ENCODE measurements at regions not wholly inside any gene's neighbourhood (a gene's known extent, or its start where the extent isn't known, plus 50 kb on each side); places are given as distances from the start of the nearest gene placed in this dataset.
"Not testable (repeated sequence)": the region's sequence is repeated elsewhere in the genome, so short reads cannot be mapped to it uniquely, and the experiment has no call there.

- H3K36me3 ChIP-seq (ENCODE audit: insufficient read depth, low read length) = no peaks in the 10 kb centered on the region
- H3K9ac ChIP-seq (ENCODE audit: low read depth, low read length) = no peak overlapping the region
- no peaks in the 10 kb centered on the region for H3K9me3 ChIP-seq (ENCODE audit: control insufficient read depth, insufficient read depth, low read length)
- no peaks in the 10 kb centered on the region for H3K4me1 ChIP-seq (ENCODE audit: insufficient read depth, low read length)
Measured at GRCh38 chr3:162701211-162701610, 1204.6 kb downstream of the OTOL1 start.

GRCh38 chr3:162702768-162703385 is 1206.3 kb downstream of the OTOL1 start:
- H3K36me3 ChIP-seq (ENCODE audit: insufficient read depth, low read length) = no peaks in the 10 kb centered on the region
- no peak overlapping the region for H3K9ac ChIP-seq (ENCODE audit: low read depth, low read length)
- no peaks in the 10 kb centered on the region; the same call in 1 of the 2 replicates for H3K4me1 ChIP-seq (ENCODE audit: insufficient read depth, low read length)
- H3K9me3 ChIP-seq (ENCODE audit: control insufficient read depth, insufficient read depth, low read length) = peaks cover 4% of the 10 kb centered on the region; the same call in 1 of the 2 replicates

- no peak overlapping the region for H3K9ac ChIP-seq (ENCODE audit: low read depth, low read length)
- H3K9me3 ChIP-seq (ENCODE audit: control insufficient read depth, insufficient read depth, low read length) = peaks cover 4% of the 10 kb centered on the region; the same call in 1 of the 2 replicates
- no peaks in the 10 kb centered on the region; the same call in 1 of the 2 replicates for H3K4me1 ChIP-seq (ENCODE audit: insufficient read depth, low read length)
- no peaks in the 10 kb centered on the region for H3K36me3 ChIP-seq (ENCODE audit: insufficient read depth, low read length)
Measured at GRCh38 chr3:162704238-162704637, 1207.6 kb downstream of the OTOL1 start.

GRCh38 chr3:162704799-162705385 is 1208.3 kb downstream of the OTOL1 start:
- Histone ChIP-seq H3K36me3 (ENCODE audit: insufficient read depth, low read length) (no peaks in the 10 kb centered on the region), H3K9me3 (ENCODE audit: control insufficient read depth, insufficient read depth, low read length) (peaks cover 4% of the 10 kb centered on the region; the same call in 1 of the 2 replicates), H3K9ac (ENCODE audit: low read depth, low read length) (no peak overlapping the region), H3K4me1 (ENCODE audit: insufficient read depth, low read length) (no peaks in the 10 kb centered on the region; the same call in 1 of the 2 replicates)

- not testable (repeated sequence) for H3K36me3 ChIP-seq (ENCODE audit: insufficient read depth, low read length); H3K9me3 ChIP-seq (ENCODE audit: control insufficient read depth, insufficient read depth, low read length); H3K4me1 ChIP-seq (ENCODE audit: insufficient read depth, low read length); H3K9ac ChIP-seq (ENCODE audit: low read depth, low read length)
Measured at GRCh38 chr3:162708394-162708793, 1211.8 kb downstream of the OTOL1 start.

- not testable (repeated sequence) for H3K36me3 ChIP-seq (ENCODE audit: insufficient read depth, low read length); H3K9me3 ChIP-seq (ENCODE audit: control insufficient read depth, insufficient read depth, low read length); H3K4me1 ChIP-seq (ENCODE audit: insufficient read depth, low read length); H3K9ac ChIP-seq (ENCODE audit: low read depth, low read length)
Measured at GRCh38 chr3:162708942-162709706, 1212.5 kb downstream of the OTOL1 start.

- Histone ChIP-seq H3K9me3 (ENCODE audit: control insufficient read depth, insufficient read depth, low read length) (peaks cover 6% of the 10 kb centered on the region; the same call in 1 of the 2 replicates), H3K4me1 (ENCODE audit: insufficient read depth, low read length) (no peaks in the 10 kb centered on the region; the same call in 1 of the 2 replicates), H3K9ac (ENCODE audit: low read depth, low read length) (no peak overlapping the region), H3K36me3 (ENCODE audit: insufficient read depth, low read length) (no peaks in the 10 kb centered on the region; the same call in 1 of the 2 replicates)
Measured at GRCh38 chr3:162710332-162711112, 1213.9 kb downstream of the OTOL1 start.

GRCh38 chr3:162717074-162717473 is 1220.5 kb downstream of the OTOL1 start:
- H3K36me3 ChIP-seq (ENCODE audit: insufficient read depth, low read length); H3K9ac ChIP-seq (ENCODE audit: low read depth, low read length); H3K9me3 ChIP-seq (ENCODE audit: control insufficient read depth, insufficient read depth, low read length): not testable (repeated sequence)

GRCh38 chr3:162718697-162719096 is 1222.1 kb downstream of the OTOL1 start:
- Histone ChIP-seq H3K4me1 (ENCODE audit: insufficient read depth, low read length) (peaks cover 29% of the 10 kb centered on the region), H3K9me3 (ENCODE audit: control insufficient read depth, insufficient read depth, low read length) (no peaks in the 10 kb centered on the region), H3K9ac (ENCODE audit: low read depth, low read length) (peak overlapping the region; percentile 35; the same call in 1 of the 2 replicates), H3K36me3 (ENCODE audit: insufficient read depth, low read length) (no peaks in the 10 kb centered on the region)

More at GRCh38 chr3:162717074-162717473, 1220.5 kb downstream of the OTOL1 start:
- peaks cover 29% of the 10 kb centered on the region for H3K4me1 ChIP-seq (ENCODE audit: insufficient read depth, low read length)

- Histone ChIP-seq H3K36me3 (ENCODE audit: insufficient read depth, low read length) (no peaks in the 10 kb centered on the region), H3K9me3 (ENCODE audit: control insufficient read depth, insufficient read depth, low read length) (no peaks in the 10 kb centered on the region), H3K9ac (ENCODE audit: low read depth, low read length) (no peak overlapping the region), H3K4me1 (ENCODE audit: insufficient read depth, low read length) (peaks cover 29% of the 10 kb centered on the region)
Measured at GRCh38 chr3:162719684-162720341, 1223.2 kb downstream of the OTOL1 start.

- H3K4me1 ChIP-seq (ENCODE audit: insufficient read depth, low read length) = peaks cover 29% of the 10 kb centered on the region
- H3K36me3 ChIP-seq (ENCODE audit: insufficient read depth, low read length) = no peaks in the 10 kb centered on the region
- peak overlapping the region; percentile 10; the same call in 1 of the 2 replicates for H3K9ac ChIP-seq (ENCODE audit: low read depth, low read length)
Measured at GRCh38 chr3:162721736-162722135, 1225.1 kb downstream of the OTOL1 start.

GRCh38 chr3:162722337-162722736 is 1225.7 kb downstream of the OTOL1 start:
- Histone ChIP-seq H3K9ac (ENCODE audit: low read depth, low read length) (peak overlapping the region; percentile 10), H3K9me3 (ENCODE audit: control insufficient read depth, insufficient read depth, low read length) (no peaks in the 10 kb centered on the region), H3K36me3 (ENCODE audit: insufficient read depth, low read length) (no peaks in the 10 kb centered on the region), H3K4me1 (ENCODE audit: insufficient read depth, low read length) (peaks cover 29% of the 10 kb centered on the region)

More at GRCh38 chr3:162721736-162722135, 1225.1 kb downstream of the OTOL1 start:
- no peaks in the 10 kb centered on the region for H3K9me3 ChIP-seq (ENCODE audit: control insufficient read depth, insufficient read depth, low read length)

- peaks cover 29% of the 10 kb centered on the region for H3K4me1 ChIP-seq (ENCODE audit: insufficient read depth, low read length)
- not testable (repeated sequence) for H3K36me3 ChIP-seq (ENCODE audit: insufficient read depth, low read length); H3K9me3 ChIP-seq (ENCODE audit: control insufficient read depth, insufficient read depth, low read length)
- peak overlapping the region; percentile 10; the same call in 1 of the 2 replicates for H3K9ac ChIP-seq (ENCODE audit: low read depth, low read length)
Measured at GRCh38 chr3:162722796-162723195, 1226.2 kb downstream of the OTOL1 start.
